Mucosa of rectum (tissue), 2 donors: ENCODE measurements at regions not wholly inside any gene's neighbourhood (a gene's known extent, or its start where the extent isn't known, plus 50 kb on each side); places are given as distances from the start of the nearest gene placed in this dataset.

ENCODE experiments used
- H3K27ac ChIP-seq, 2 donors: one replicate each; pipeline ENCODE4 v1.7.0; 2013; ENCODE audit warnings: inconsistent platforms in 2 of 2, low read depth in 2 of 2, low read length in 2 of 2
- H3K27me3 ChIP-seq, 2 donors: one replicate each; pipeline ENCODE4 v1.7.0; 2013; ENCODE audit warnings: low read length in 2 of 2; ENCODE audit not compliant: control insufficient read depth in 2 of 2, insufficient read depth in 2 of 2
- H3K36me3 ChIP-seq, 2 donors: one replicate each; pipeline ENCODE4 v1.7.0; 2013; ENCODE audit warnings: low read length in 2 of 2; ENCODE audit not compliant: control insufficient read depth in 2 of 2, insufficient read depth in 2 of 2
- H3K4me1 ChIP-seq, 2 donors: one replicate each; pipeline ENCODE4 v1.7.0; 2013; ENCODE audit warnings: low read length in 2 of 2, mild to moderate bottlenecking in 1 of 2; ENCODE audit not compliant: control insufficient read depth in 2 of 2, insufficient read depth in 2 of 2
- H3K4me3 ChIP-seq, 2 donors: one replicate each; pipeline ENCODE4 v1.7.0; 2013; ENCODE audit warnings: low read length in 2 of 2
- H3K9ac ChIP-seq, 2 donors: one replicate each; pipeline ENCODE4 v1.7.0; 2013; ENCODE audit warnings: low read length in 2 of 2, low read depth in 1 of 2, mild to moderate bottlenecking in 1 of 2
- H3K9me3 ChIP-seq, 2 donors: one replicate each; pipeline ENCODE4 v1.7.0; 2013; ENCODE audit warnings: low read length in 2 of 2; ENCODE audit not compliant: control insufficient read depth in 2 of 2
- donor health status: healthy.
- donor health status: Normal muscosa, but diverticular disease.

GRCh38 chr18:46290440-46291020, 186.3 kb downstream of the HAUS1 start:
- Histone ChIP-seq H3K27me3 (no peaks in the 10 kb centered on the region), H3K9me3 (no peaks in the 10 kb centered on the region), H3K36me3 (no peaks in the 10 kb centered on the region), H3K27ac (no peak overlapping the region), H3K4me3 (no peak overlapping the region), H3K9ac (no peak overlapping the region), H3K4me1 (no peaks in the 10 kb centered on the region)

GRCh38 chr18:46291149-46291548, 187.0 kb downstream of the HAUS1 start:
- Histone ChIP-seq H3K27ac (no peak overlapping the region), H3K27me3 (no peaks in the 10 kb centered on the region), H3K4me3 (no peak overlapping the region), H3K9ac (no peak overlapping the region), H3K36me3 (no peaks in the 10 kb centered on the region), H3K9me3 (no peaks in the 10 kb centered on the region), H3K4me1 (no peaks in the 10 kb centered on the region)

DNA sequence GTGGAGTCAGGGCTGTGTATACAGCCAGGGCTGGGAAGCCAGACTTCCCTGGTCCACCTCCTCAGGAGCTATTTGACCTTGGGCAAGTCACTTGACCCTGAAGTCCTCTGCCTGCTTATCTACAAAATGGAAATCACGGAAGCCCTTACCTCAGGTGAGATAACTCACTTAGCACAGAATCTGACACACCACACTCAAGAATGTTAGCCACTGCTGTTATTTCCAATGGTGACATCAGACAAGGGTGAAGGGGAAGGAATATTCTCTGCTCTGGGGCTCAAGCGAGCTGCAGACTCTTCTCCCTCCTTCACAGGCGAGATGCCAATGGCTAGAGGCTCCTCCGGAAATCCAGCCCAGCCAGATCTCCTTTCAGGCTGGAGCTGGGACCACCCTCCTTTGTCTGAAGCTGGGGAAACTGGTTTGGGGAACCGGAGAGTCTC, 189.6 kb downstream of the HAUS1 start:
- no peaks in the 10 kb centered on the region for H3K4me1 ChIP-seq
- H3K36me3 ChIP-seq = no peaks in the 10 kb centered on the region
- H3K9ac ChIP-seq = no peak overlapping the region
- H3K27ac ChIP-seq = no peak overlapping the region
- no peaks in the 10 kb centered on the region for H3K9me3 ChIP-seq
- H3K4me3 ChIP-seq = no peak overlapping the region
- no peaks in the 10 kb centered on the region for H3K27me3 ChIP-seq

GRCh38 chr18:46294318-46294717, 190.1 kb downstream of the HAUS1 start:
- Histone ChIP-seq H3K4me3 (no peak overlapping the region), H3K27me3 (no peaks in the 10 kb centered on the region), H3K4me1 (no peaks in the 10 kb centered on the region), H3K9me3 (no peaks in the 10 kb centered on the region), H3K9ac (no peak overlapping the region), H3K36me3 (no peaks in the 10 kb centered on the region), H3K27ac (no peak overlapping the region)

DNA sequence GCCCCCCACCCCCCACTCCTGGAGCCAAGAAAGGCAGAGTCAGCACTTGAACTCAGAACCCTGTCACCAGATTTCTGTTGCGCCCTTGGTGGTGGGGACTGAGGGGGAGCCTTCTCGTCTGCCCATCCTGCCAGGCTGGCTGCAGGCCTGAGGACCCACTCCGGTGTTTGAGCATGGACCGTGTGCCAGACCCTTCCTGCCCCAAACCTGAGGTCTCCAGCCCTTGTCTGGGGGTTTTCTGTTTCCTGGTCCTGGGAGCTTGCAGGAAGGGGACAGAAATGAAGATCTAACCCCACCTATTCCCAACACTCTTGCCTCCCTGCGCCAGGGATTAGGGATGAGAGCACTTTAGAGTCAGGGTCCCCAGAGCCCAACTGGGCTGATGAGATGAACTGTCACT, 190.6 kb downstream of the HAUS1 start:
- Histone ChIP-seq H3K4me3 (no peak overlapping the region), H3K9ac (no peak overlapping the region), H3K9me3 (no peaks in the 10 kb centered on the region), H3K27me3 (no peaks in the 10 kb centered on the region), H3K4me1 (no peaks in the 10 kb centered on the region), H3K36me3 (no peaks in the 10 kb centered on the region), H3K27ac (no peak overlapping the region)

- Histone ChIP-seq H3K36me3 (no peaks in the 10 kb centered on the region), H3K27me3 (no peaks in the 10 kb centered on the region), H3K4me1 (no peaks in the 10 kb centered on the region), H3K9me3 (no peaks in the 10 kb centered on the region), H3K9ac (no peak overlapping the region), H3K27ac (no peak overlapping the region), H3K4me3 (no peak overlapping the region)
These were observed 191.2 kb downstream of the HAUS1 start for GRCh38 chr18:46295416-46295815.

GRCh38 chr18:46296656-46297055, 192.5 kb downstream of the HAUS1 start:
- H3K9ac ChIP-seq = no peak overlapping the region
- H3K27me3 ChIP-seq = no peaks in the 10 kb centered on the region
- H3K27ac ChIP-seq = no peak overlapping the region
- H3K9me3 ChIP-seq = no peaks in the 10 kb centered on the region
- no peak overlapping the region for H3K4me3 ChIP-seq
- no peaks in the 10 kb centered on the region for H3K36me3 ChIP-seq
- H3K4me1 ChIP-seq = no peaks in the 10 kb centered on the region

GRCh38 chr18:46297124-46297523, 192.9 kb downstream of the HAUS1 start:
- Histone ChIP-seq H3K27me3 (no peaks in the 10 kb centered on the region), H3K9ac (no peak overlapping the region), H3K36me3 (no peaks in the 10 kb centered on the region), H3K4me3 (no peak overlapping the region), H3K9me3 (no peaks in the 10 kb centered on the region), H3K27ac (no peak overlapping the region), H3K4me1 (no peaks in the 10 kb centered on the region)

DNA sequence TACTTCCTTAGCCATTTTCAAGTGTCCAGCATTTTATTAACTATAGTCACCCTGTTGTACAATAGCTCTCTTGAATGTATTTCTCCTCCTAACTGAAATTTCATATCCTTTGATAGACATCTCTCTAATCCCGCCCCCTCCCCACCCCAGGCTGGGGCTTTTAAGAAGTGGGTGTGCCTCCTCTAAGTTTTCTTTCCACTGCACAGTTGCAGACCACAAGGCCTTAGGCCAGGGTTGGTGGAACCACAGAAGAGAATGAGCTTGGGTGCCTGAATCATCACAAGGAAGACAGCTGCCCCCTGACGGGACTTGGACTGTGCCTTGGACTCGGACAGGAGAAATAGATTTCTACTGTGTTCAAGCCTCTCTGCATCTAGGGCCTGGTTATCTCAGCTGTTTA, 193.4 kb downstream of the HAUS1 start:
- Histone ChIP-seq H3K4me1 (no peaks in the 10 kb centered on the region), H3K36me3 (no peaks in the 10 kb centered on the region), H3K27me3 (no peaks in the 10 kb centered on the region), H3K9me3 (no peaks in the 10 kb centered on the region), H3K27ac (no peak overlapping the region), H3K4me3 (no peak overlapping the region), H3K9ac (no peak overlapping the region)

DNA sequence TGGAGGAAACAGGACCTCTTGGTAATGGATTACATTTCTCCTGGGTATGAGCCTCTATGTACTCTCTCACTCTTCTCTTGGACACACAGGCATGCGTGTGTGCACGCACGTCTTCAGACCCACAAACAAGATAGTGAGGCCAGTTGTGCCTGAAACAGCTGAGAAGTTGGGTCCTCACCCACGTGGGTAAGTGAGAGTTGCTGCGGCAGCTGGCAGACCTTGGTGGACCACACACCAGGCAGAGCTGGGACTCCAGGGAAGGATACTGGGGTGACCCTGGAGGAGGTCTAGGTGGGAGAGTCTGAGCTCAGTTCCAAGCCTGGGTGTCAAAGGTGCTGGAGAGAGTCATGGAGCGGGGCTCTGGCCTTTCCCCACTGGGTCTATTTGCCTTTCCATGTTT, 194.3 kb downstream of the HAUS1 start:
- Histone ChIP-seq H3K36me3 (no peaks in the 10 kb centered on the region), H3K4me1 (no peaks in the 10 kb centered on the region), H3K27ac (no peak overlapping the region), H3K9me3 (no peaks in the 10 kb centered on the region), H3K4me3 (no peak overlapping the region), H3K27me3 (no peaks in the 10 kb centered on the region), H3K9ac (no peak overlapping the region)

DNA sequence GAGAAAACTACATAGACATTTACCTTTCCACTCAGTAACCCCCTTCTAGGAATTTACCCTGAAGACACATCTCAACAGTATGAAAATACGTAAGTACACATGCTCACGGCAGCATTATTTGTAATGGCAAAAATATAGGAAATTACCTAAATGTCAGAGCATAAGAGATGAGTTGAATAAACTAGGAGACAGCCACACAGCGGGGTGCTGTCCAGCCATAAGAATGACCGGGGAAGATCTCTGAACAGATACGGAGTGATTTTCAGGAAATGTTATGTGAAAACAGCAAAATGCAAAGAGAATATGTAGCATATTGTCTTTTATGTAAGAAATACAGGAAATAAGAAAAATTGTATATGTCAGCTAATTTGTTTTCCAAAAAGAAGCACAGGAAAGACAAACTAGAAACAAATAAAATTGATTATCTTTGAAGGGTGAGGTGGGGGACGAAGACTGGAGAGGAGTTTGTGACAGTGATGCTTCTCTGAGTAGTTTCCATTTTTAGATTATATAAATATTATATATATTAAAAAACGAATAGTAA, 195.4 kb downstream of the HAUS1 start:
- no peak overlapping the region for H3K27ac ChIP-seq
- H3K9me3 ChIP-seq = no peaks in the 10 kb centered on the region
- no peaks in the 10 kb centered on the region for H3K36me3 ChIP-seq
- H3K4me1 ChIP-seq = no peaks in the 10 kb centered on the region
- no peak overlapping the region for H3K4me3 ChIP-seq
- no peaks in the 10 kb centered on the region for H3K27me3 ChIP-seq
- H3K9ac ChIP-seq = no peak overlapping the region
